ENCODE measurements at regions not wholly inside any gene's neighbourhood (a gene's known extent, or its start where the extent isn't known, plus 50 kb on each side); places are given as distances from the start of the nearest gene placed in this dataset.

- TF ChIP-seq TCF7L2 (IDR thresholded peaks at IDR 0.05; ENCODE audit: borderline replicate concordance, extremely low read depth, insufficient read depth, insufficient read length), result no peak
- no peak for TF ChIP-seq ZNF274 (IDR thresholded peaks at IDR 0.05; ENCODE audit: low read depth, low read length)
- no peak for TF ChIP-seq EZH2phosphoT487 (IDR thresholded peaks at IDR 0.05; ENCODE audit: borderline replicate concordance)
These were observed 88.3 kb upstream of the TAF1B start (continued) for GRCh38 chr2:9755008-9755407.

GRCh38 chr2:9755638-9756037 lies 87.6 kb upstream of the TAF1B start:
- Histone ChIP-seq H3K36me3 (ENCODE audit: control insufficient read depth in 1 of 2, insufficient read depth in 2 of 2, low read length in 2 of 2) (no peaks in the 10 kb centered on the region), H3K9me3 (ENCODE audit: control insufficient read depth in 1 of 2, insufficient read depth in 1 of 2, low read depth in 1 of 2, low read length in 2 of 2) (no peaks in the 10 kb centered on the region), H3K27me3 (ENCODE audit: insufficient read depth, low read length) (no peaks in the 10 kb centered on the region), H3K9ac (ENCODE audit: low read length) (no peak overlapping the region), H3K27ac (ENCODE audit: low read depth, low read length) (no peak overlapping the region), H2AFZ (ENCODE audit: low read depth, low read length, poor library complexity, severe bottlenecking) (no peak overlapping the region), H3K9me2 (ENCODE audit: insufficient read depth) (no peaks in the 10 kb centered on the region), H3K4me2 (ENCODE audit: low read length) (no peak overlapping the region), H4K20me1 (ENCODE audit: insufficient read depth) (no peaks in the 10 kb centered on the region), H3K4me3 (replicated peaks in 1 of 2; ENCODE audit: low read depth in 1 of 2, low read length in 2 of 2) (no peak overlapping the region), H3K4me1 (ENCODE audit: control insufficient read depth in 1 of 2, insufficient read depth in 2 of 2, low read length in 2 of 2) (peaks cover 26 to 46% of the 10 kb centered on the region in 2 experiments), H3K79me2 (ENCODE audit: insufficient read depth, low read length) (no peaks in the 10 kb centered on the region)
- ChIA-PET POLR2A (no interaction called here), CTCF (no interaction called here), RAD21 (ENCODE audit: low non-redundant PET in 1 of 2, low total read pairs in 2 of 2, uncharacterized antibody in 2 of 2, unreplicated experiment in 2 of 2) (no interaction called here)
- ATAC-seq, result no peak
- BruUV-seq (replicated peaks), result no TSS peak
- TF ChIP-seq ZNF274 (IDR thresholded peaks at IDR 0.05; ENCODE audit: low read depth, low read length) (no peak), SRF (IDR thresholded peaks at IDR 0.05; ENCODE audit: low read depth) (no peak), EZH2 (IDR thresholded peaks at IDR 0.05) (no peak), ELF1 (IDR thresholded peaks at IDR 0.05; ENCODE audit: borderline replicate concordance, low read depth) (no peak), CBX3 (IDR thresholded peaks at IDR 0.05; ENCODE audit: low read depth) (no peak), ZFX (IDR thresholded peaks at IDR 0.05) (no peak), MAX (IDR thresholded peaks at IDR 0.05) (no peak), JUND (IDR thresholded peaks at IDR 0.05) (no peak), POLR2AphosphoS5 (IDR thresholded peaks at IDR 0.05; ENCODE audit: low read depth, low read length) (no peak), EZH2phosphoT487 (IDR thresholded peaks at IDR 0.05; ENCODE audit: borderline replicate concordance) (no peak), TCF7L2 (IDR thresholded peaks at IDR 0.05; ENCODE audit: borderline replicate concordance, extremely low read depth, insufficient read depth, insufficient read length) (no peak), EGR1 (IDR thresholded peaks at IDR 0.05; ENCODE audit: low read depth) (no peak), RAD21 (IDR thresholded peaks at IDR 0.05; ENCODE audit: low read depth) (no peak), FOSL1 (IDR thresholded peaks at IDR 0.05; ENCODE audit: low read depth) (no peak), REST (IDR thresholded peaks at IDR 0.05; ENCODE audit: low read depth) (no peak), SIN3A (IDR thresholded peaks at IDR 0.05; ENCODE audit: low read depth) (no peak), CEBPB (IDR thresholded peaks at IDR 0.05; ENCODE audit: low read depth) (no peak), SP1 (IDR thresholded peaks at IDR 0.05; ENCODE audit: low read depth) (no peak), POLR2A (IDR thresholded peaks at IDR 0.05; ENCODE audit: borderline replicate concordance, extremely low read depth, insufficient read depth, insufficient read length) (no peak), YY1 (IDR thresholded peaks at IDR 0.05; ENCODE audit: extremely low read depth, insufficient replicate concordance, low read depth, low read length) (no peak)
- no peak for DNase-seq (ENCODE audit: low read depth, low spot score)
- intact Hi-C loops (cut with micrococcal nuclease), result no loop called here

Data from HCT116 (cell line).